ENCODE measurements at regions not wholly inside any gene's neighbourhood (a gene's known extent, or its start where the extent isn't known, plus 50 kb on each side); places are given as distances from the start of the nearest gene placed in this dataset.

DNA sequence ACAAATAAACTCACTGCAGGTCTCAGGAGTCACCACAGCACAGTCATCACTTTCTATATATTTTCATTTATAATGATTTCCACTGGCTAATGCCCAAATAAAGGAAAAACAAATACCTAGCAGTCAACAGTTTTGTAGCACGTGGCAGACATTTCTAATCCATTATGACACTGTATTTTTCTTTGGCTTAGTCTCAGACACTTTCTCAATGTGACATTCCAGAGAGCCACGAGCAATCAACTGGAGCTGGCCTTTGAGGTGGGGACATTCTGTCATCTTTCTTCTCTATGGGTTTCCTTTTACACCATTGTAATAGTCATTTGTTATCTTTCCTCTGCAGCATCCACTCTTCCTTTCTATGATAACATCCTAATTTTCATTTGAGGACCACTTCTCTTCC lies 119.7 kb downstream of the WNT5A start:
- TF ChIP-seq POLR2A (IDR thresholded peaks at IDR 0.05): no peak
- TF ChIP-seq, protein P1, sequence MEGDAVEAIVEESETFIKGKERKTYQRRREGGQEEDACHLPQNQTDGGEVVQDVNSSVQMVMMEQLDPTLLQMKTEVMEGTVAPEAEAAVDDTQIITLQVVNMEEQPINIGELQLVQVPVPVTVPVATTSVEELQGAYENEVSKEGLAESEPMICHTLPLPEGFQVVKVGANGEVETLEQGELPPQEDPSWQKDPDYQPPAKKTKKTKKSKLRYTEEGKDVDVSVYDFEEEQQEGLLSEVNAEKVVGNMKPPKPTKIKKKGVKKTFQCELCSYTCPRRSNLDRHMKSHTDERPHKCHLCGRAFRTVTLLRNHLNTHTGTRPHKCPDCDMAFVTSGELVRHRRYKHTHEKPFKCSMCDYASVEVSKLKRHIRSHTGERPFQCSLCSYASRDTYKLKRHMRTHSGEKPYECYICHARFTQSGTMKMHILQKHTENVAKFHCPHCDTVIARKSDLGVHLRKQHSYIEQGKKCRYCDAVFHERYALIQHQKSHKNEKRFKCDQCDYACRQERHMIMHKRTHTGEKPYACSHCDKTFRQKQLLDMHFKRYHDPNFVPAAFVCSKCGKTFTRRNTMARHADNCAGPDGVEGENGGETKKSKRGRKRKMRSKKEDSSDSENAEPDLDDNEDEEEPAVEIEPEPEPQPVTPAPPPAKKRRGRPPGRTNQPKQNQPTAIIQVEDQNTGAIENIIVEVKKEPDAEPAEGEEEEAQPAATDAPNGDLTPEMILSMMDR (IDR thresholded peaks at IDR 0.05): no peak
